ENCODE measurements at regions not wholly inside any gene's neighbourhood (a gene's known extent, or its start where the extent isn't known, plus 50 kb on each side); places are given as distances from the start of the nearest gene placed in this dataset.
"Not testable (repeated sequence)": the region's sequence is repeated elsewhere in the genome, so short reads cannot be mapped to it uniquely, and the experiment has no call there.

DNA sequence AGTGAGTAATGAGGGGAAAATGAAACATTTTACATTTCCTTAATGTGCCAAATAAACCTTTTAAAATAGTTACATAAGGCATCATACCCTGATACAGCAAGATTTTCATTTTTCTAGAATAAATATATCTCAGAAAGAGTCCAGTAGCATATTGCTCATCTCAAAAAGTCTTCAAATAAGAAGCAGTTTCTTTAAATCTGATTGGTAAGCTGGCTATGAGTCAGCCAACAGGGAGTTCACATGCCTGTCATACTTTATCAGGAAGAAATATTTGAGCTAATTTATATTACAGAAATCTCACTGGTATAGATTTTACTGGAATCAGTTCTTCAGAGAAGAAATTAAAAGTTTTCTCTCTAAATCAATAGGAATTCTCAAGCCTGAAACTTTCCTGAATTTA is 258.1 kb downstream of the C11orf87 start:
- Histone ChIP-seq H3K36me3 (ENCODE audit: control insufficient read depth, insufficient read depth, low read length) (no peaks in the 10 kb centered on the region), H3K4me1 (ENCODE audit: control insufficient read depth, insufficient read depth, low read length) (no peaks in the 10 kb centered on the region), H3K9ac (ENCODE audit: low read depth, low read length) (no peak overlapping the region), H3K27ac (ENCODE audit: low read depth, low read length) (no peak overlapping the region), H3K27me3 (ENCODE audit: control insufficient read depth, insufficient read depth, low read length) (no peaks in the 10 kb centered on the region), H3K4me3 (ENCODE audit: low read depth, low read length) (no peak overlapping the region), H3K9me3 (ENCODE audit: control insufficient read depth, insufficient read depth, low read length) (no peaks in the 10 kb centered on the region)

DNA sequence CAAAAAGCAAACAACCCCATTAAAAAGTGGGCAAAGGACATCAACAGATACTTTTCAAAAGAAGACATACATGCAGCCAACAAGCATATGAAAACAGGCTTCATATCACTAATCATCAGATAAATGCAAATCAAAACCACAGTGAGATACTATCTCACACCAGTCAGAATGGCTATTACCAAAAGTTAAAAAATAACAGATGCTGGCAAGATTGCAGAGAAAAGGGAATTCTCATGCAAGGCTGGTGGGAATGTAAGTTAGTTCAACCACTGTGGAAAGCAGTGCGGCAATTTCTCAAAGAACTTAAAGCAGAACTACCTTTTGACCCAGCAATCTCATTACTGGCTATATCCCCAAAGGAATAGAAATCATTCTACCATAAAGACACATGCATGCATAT is 260.8 kb downstream of the C11orf87 start:
- not testable (repeated sequence) for H3K27me3 ChIP-seq (ENCODE audit: control insufficient read depth, insufficient read depth, low read length); H3K9ac ChIP-seq (ENCODE audit: low read depth, low read length)

DNA sequence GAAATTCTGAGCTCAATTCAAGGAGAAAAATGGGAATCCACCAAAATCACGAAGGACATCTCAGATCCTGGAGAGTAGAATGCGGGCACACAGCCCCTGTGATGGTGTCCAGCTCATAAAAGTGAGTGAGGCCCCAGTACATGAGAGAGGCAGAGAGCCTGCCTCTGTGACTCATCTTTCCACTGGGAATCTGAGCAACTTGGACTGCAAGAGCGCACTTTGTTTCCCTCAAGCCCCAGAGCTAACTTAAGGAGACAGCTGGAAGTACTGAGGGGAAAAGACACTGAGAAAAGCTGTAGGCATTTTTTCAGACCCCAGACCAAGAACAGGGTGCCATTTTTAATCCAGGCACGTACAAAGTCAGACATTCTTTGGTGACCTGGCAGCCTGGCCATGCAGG is 273.7 kb downstream of the C11orf87 start:
- Histone ChIP-seq H3K36me3 (ENCODE audit: control insufficient read depth, insufficient read depth, low read length) (no peaks in the 10 kb centered on the region), H3K27me3 (ENCODE audit: control insufficient read depth, insufficient read depth, low read length) (no peaks in the 10 kb centered on the region), H3K9me3 (ENCODE audit: control insufficient read depth, insufficient read depth, low read length) (no peaks in the 10 kb centered on the region), H3K9ac (ENCODE audit: low read depth, low read length) (no peak overlapping the region), H3K4me3 (ENCODE audit: low read depth, low read length) (no peak overlapping the region), H3K27ac (ENCODE audit: low read depth, low read length) (no peak overlapping the region), H3K4me1 (ENCODE audit: control insufficient read depth, insufficient read depth, low read length) (no peaks in the 10 kb centered on the region)

More for the DNA sequence above, 260.8 kb downstream of the C11orf87 start:
- not testable (repeated sequence) for H3K4me1 ChIP-seq (ENCODE audit: control insufficient read depth, insufficient read depth, low read length); H3K36me3 ChIP-seq (ENCODE audit: control insufficient read depth, insufficient read depth, low read length); H3K4me3 ChIP-seq (ENCODE audit: low read depth, low read length); H3K9me3 ChIP-seq (ENCODE audit: control insufficient read depth, insufficient read depth, low read length); H3K27ac ChIP-seq (ENCODE audit: low read depth, low read length)

DNA sequence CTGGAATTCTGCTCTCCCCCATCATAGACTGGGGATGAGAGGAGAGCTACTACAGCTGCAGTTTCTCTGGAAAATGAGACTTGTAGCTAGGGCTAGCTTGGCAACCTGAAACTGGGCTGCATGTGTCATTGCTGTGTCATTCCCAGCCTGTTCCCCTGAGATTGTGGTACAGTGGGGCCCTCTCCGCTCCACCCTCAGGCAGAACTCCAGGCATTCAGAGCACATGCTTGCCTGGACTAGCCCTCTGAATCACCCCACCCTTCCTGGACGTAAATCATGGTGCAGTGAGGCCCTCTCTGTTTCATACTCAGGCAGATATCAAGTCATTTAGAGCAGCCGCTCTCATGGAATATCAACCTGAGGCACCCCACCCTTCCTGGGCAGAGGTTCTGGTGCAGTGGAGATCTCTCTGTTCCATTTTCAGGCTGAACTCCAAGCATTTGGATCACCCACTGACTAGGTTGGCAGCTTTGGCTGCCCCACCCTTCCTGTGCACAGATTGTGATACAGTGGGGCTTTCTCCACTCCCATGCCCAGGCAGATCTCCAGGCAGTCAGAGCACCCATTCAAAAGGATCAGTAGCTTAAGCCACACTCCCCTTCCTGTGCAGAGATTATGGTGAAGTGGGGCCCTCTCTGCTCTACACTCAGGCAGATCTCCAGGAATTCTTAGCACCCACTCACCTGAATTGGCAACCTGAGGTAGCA is 274.4 kb downstream of the C11orf87 start:
- Histone ChIP-seq H3K9me3 (ENCODE audit: control insufficient read depth, insufficient read depth, low read length) (no peaks in the 10 kb centered on the region), H3K36me3 (ENCODE audit: control insufficient read depth, insufficient read depth, low read length) (no peaks in the 10 kb centered on the region), H3K4me3 (ENCODE audit: low read depth, low read length) (no peak overlapping the region), H3K27ac (ENCODE audit: low read depth, low read length) (no peak overlapping the region), H3K27me3 (ENCODE audit: control insufficient read depth, insufficient read depth, low read length) (no peaks in the 10 kb centered on the region), H3K9ac (ENCODE audit: low read depth, low read length) (no peak overlapping the region), H3K4me1 (ENCODE audit: control insufficient read depth, insufficient read depth, low read length) (no peaks in the 10 kb centered on the region)

GRCh38 chr11:109697140-109697843 is 275.3 kb downstream of the C11orf87 start:
- Histone ChIP-seq H3K4me1 (ENCODE audit: control insufficient read depth, insufficient read depth, low read length) (no peaks in the 10 kb centered on the region), H3K9ac (ENCODE audit: low read depth, low read length) (no peak overlapping the region), H3K4me3 (ENCODE audit: low read depth, low read length) (no peak overlapping the region), H3K9me3 (ENCODE audit: control insufficient read depth, insufficient read depth, low read length) (no peaks in the 10 kb centered on the region), H3K36me3 (ENCODE audit: control insufficient read depth, insufficient read depth, low read length) (no peaks in the 10 kb centered on the region), H3K27ac (ENCODE audit: low read depth, low read length) (no peak overlapping the region), H3K27me3 (ENCODE audit: control insufficient read depth, insufficient read depth, low read length) (no peaks in the 10 kb centered on the region)

- no peaks in the 10 kb centered on the region for H3K9me3 ChIP-seq (ENCODE audit: control insufficient read depth, insufficient read depth, low read length)
- no peak overlapping the region for H3K4me3 ChIP-seq (ENCODE audit: low read depth, low read length)
- no peaks in the 10 kb centered on the region for H3K4me1 ChIP-seq (ENCODE audit: control insufficient read depth, insufficient read depth, low read length)
- H3K27me3 ChIP-seq (ENCODE audit: control insufficient read depth, insufficient read depth, low read length) = no peaks in the 10 kb centered on the region
- no peak overlapping the region for H3K9ac ChIP-seq (ENCODE audit: low read depth, low read length)
- H3K27ac ChIP-seq (ENCODE audit: low read depth, low read length) = no peak overlapping the region
- H3K36me3 ChIP-seq (ENCODE audit: control insufficient read depth, insufficient read depth, low read length) = no peaks in the 10 kb centered on the region
These were observed 276.2 kb downstream of the C11orf87 start for GRCh38 chr11:109698237-109698636.

DNA sequence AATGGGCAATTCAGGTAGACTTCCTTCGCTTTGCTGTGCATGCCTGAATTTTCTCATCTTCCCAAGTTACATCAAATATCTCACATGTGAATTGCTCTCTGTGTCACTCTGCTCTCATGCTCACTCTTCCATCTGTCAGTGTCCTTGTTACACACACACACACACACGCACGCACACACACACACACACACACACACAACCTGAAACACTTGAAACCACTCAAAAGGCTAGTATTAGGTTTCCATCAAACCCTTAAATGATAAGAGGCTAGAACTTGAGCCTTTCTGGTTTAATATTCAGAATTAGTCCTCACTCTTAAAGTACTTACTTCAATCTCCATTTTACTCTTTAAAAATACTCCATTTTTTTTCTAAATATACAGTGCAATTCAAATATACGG is 282.4 kb downstream of the C11orf87 start:
- Histone ChIP-seq H3K9me3 (ENCODE audit: control insufficient read depth, insufficient read depth, low read length) (no peaks in the 10 kb centered on the region), H3K4me3 (ENCODE audit: low read depth, low read length) (no peak overlapping the region), H3K27me3 (ENCODE audit: control insufficient read depth, insufficient read depth, low read length) (no peaks in the 10 kb centered on the region), H3K4me1 (ENCODE audit: control insufficient read depth, insufficient read depth, low read length) (no peaks in the 10 kb centered on the region), H3K27ac (ENCODE audit: low read depth, low read length) (no peak overlapping the region), H3K9ac (ENCODE audit: low read depth, low read length) (no peak overlapping the region), H3K36me3 (ENCODE audit: control insufficient read depth, insufficient read depth, low read length) (no peaks in the 10 kb centered on the region)

DNA sequence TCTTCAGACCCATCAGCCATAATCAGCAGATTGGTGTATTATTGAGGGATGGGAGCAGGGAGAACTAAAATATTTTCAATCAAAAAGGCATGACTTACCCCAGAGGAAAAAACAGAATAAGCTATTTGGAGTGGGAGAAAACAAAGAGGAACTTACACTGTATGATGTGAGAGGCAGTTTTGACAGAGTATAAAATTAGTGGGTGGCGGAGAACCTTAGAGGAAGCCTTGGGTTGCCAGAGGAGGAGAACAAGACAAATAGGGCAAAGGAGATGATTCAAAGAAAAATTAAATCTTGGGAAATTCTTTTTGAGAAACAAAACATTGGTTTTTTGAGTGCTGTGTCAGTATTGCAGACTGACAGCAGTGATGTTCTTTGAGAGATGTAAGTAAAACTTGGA is 285.0 kb downstream of the C11orf87 start:
- no peaks in the 10 kb centered on the region for H3K9me3 ChIP-seq (ENCODE audit: control insufficient read depth, insufficient read depth, low read length)
- H3K9ac ChIP-seq (ENCODE audit: low read depth, low read length) = no peak overlapping the region
- no peaks in the 10 kb centered on the region for H3K36me3 ChIP-seq (ENCODE audit: control insufficient read depth, insufficient read depth, low read length)
- H3K4me1 ChIP-seq (ENCODE audit: control insufficient read depth, insufficient read depth, low read length) = no peaks in the 10 kb centered on the region
- no peak overlapping the region for H3K4me3 ChIP-seq (ENCODE audit: low read depth, low read length)
- H3K27ac ChIP-seq (ENCODE audit: low read depth, low read length) = no peak overlapping the region
- H3K27me3 ChIP-seq (ENCODE audit: control insufficient read depth, insufficient read depth, low read length) = no peaks in the 10 kb centered on the region

- Histone ChIP-seq H3K9me3 (ENCODE audit: control insufficient read depth, insufficient read depth, low read length) (no peaks in the 10 kb centered on the region), H3K9ac (ENCODE audit: low read depth, low read length) (no peak overlapping the region), H3K27ac (ENCODE audit: low read depth, low read length) (no peak overlapping the region), H3K27me3 (ENCODE audit: control insufficient read depth, insufficient read depth, low read length) (no peaks in the 10 kb centered on the region), H3K4me3 (ENCODE audit: low read depth, low read length) (no peak overlapping the region), H3K4me1 (ENCODE audit: control insufficient read depth, insufficient read depth, low read length) (no peaks in the 10 kb centered on the region), H3K36me3 (ENCODE audit: control insufficient read depth, insufficient read depth, low read length) (no peaks in the 10 kb centered on the region)
These were observed 285.4 kb downstream of the C11orf87 start for GRCh38 chr11:109707411-109707810.

- Histone ChIP-seq H3K9ac (ENCODE audit: low read depth, low read length) (no peak overlapping the region), H3K36me3 (ENCODE audit: control insufficient read depth, insufficient read depth, low read length) (no peaks in the 10 kb centered on the region), H3K4me3 (ENCODE audit: low read depth, low read length) (no peak overlapping the region), H3K4me1 (ENCODE audit: control insufficient read depth, insufficient read depth, low read length) (no peaks in the 10 kb centered on the region), H3K9me3 (ENCODE audit: control insufficient read depth, insufficient read depth, low read length) (no peaks in the 10 kb centered on the region), H3K27me3 (ENCODE audit: control insufficient read depth, insufficient read depth, low read length) (no peaks in the 10 kb centered on the region), H3K27ac (ENCODE audit: low read depth, low read length) (no peak overlapping the region)
These were observed 286.2 kb downstream of the C11orf87 start for GRCh38 chr11:109708184-109708583.

DNA sequence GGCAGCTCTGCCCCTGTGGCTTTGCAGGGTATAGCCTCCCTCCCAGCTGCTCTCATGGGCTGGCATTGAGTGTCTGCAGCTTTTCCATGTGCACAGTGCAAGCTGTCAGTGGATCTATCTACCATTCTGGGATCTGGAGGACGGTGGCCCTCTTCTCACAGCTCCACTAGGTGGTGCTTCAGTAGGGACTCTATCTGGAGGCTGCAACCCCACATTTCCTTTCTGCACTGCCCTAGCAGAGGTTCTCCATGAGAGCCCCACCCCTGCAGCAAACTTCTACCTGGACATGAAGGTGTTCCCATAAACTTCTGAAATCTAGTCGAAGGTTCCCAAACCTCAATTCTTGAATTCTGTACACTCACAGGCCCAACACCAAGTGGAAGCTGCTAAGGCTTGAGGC is 292.5 kb downstream of the C11orf87 start:
- not testable (repeated sequence) for H3K9me3 ChIP-seq (ENCODE audit: control insufficient read depth, insufficient read depth, low read length); H3K27me3 ChIP-seq (ENCODE audit: control insufficient read depth, insufficient read depth, low read length); H3K36me3 ChIP-seq (ENCODE audit: control insufficient read depth, insufficient read depth, low read length); H3K9ac ChIP-seq (ENCODE audit: low read depth, low read length); H3K27ac ChIP-seq (ENCODE audit: low read depth, low read length); H3K4me3 ChIP-seq (ENCODE audit: low read depth, low read length); H3K4me1 ChIP-seq (ENCODE audit: control insufficient read depth, insufficient read depth, low read length)

Data from HUES48 (cell line).